OCI-LY7 (cell line): ENCODE measurements at regions not wholly inside any gene's neighbourhood (a gene's known extent, or its start where the extent isn't known, plus 50 kb on each side); places are given as distances from the start of the nearest gene placed in this dataset.

Experiments
- EZH2phosphoT487 ChIP-seq: fragments of 200-600 bp; sonication (generic); IDR thresholded peaks from 2 replicates; pipeline ENCODE4 v1.6.1; 2018; ENCODE audit warnings: low read depth, borderline replicate concordance, mild to moderate bottlenecking, mixed run types, antibody characterized with exemption, low read length, moderate library complexity, mixed read lengths
- TF ChIP-seq, protein P1 (sequence below): fragments of 200-600 bp; sonication (generic); conservative IDR thresholded peaks from 2 replicates; pipeline ENCODE4 v1.5.1; 2014; ENCODE audit warnings: mild to moderate bottlenecking, antibody characterized with exemption, low read length, moderate library complexity, mixed read lengths

DNA sequence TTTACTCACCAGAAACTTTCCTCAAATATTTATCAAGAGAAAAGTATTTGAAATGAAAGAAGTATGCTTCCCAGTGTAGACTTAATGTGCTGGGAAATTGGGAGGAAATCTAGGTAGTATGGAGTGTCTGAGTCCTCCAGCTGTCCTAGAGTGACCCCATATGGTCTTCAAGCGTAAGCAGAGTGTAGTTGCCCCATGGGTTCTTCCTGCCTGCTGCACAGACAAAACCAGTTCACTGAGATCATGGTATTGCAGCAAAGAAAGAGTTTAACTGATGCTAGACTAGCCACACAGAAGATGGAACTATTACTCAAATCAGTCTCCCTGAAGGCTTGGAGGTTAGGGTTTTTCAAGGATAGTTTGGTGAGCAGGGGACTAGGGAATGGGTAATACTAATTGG lies 114.9 kb upstream of the PRLR start:
- TF ChIP-seq, protein P1, sequence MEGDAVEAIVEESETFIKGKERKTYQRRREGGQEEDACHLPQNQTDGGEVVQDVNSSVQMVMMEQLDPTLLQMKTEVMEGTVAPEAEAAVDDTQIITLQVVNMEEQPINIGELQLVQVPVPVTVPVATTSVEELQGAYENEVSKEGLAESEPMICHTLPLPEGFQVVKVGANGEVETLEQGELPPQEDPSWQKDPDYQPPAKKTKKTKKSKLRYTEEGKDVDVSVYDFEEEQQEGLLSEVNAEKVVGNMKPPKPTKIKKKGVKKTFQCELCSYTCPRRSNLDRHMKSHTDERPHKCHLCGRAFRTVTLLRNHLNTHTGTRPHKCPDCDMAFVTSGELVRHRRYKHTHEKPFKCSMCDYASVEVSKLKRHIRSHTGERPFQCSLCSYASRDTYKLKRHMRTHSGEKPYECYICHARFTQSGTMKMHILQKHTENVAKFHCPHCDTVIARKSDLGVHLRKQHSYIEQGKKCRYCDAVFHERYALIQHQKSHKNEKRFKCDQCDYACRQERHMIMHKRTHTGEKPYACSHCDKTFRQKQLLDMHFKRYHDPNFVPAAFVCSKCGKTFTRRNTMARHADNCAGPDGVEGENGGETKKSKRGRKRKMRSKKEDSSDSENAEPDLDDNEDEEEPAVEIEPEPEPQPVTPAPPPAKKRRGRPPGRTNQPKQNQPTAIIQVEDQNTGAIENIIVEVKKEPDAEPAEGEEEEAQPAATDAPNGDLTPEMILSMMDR, result no peak
- TF ChIP-seq EZH2phosphoT487, result no peak
